Endothelial cell of umbilical vein (primary cell): ENCODE measurements at regions not wholly inside any gene's neighbourhood (a gene's known extent, or its start where the extent isn't known, plus 50 kb on each side); places are given as distances from the start of the nearest gene placed in this dataset.

ENCODE experiments used
- CTCF ChIP-seq, 2 donors: IDR thresholded peaks; 1 replicate in 1 of 2; 2 replicates in 1 of 2; pipeline ENCODE4 v1.5.1; 2011; ENCODE audit warnings: low read length in 2 of 2, mild to moderate bottlenecking in 2 of 2, moderate library complexity in 2 of 2, control low read depth in 1 of 2, inconsistent platforms in 1 of 2, low read depth in 1 of 2; ENCODE audit not compliant: insufficient read depth in 1 of 2; ENCODE audit errors: extremely low read depth in 1 of 2
- EZH2 ChIP-seq: IDR thresholded peaks from 2 replicates; pipeline ENCODE4 v1.6.1; 2012; ENCODE audit warnings: borderline replicate concordance, low read depth, mild to moderate bottlenecking, moderate library complexity, low read length, inconsistent platforms; ENCODE audit not compliant: severe bottlenecking
- GATA2 ChIP-seq: IDR thresholded peaks from 2 replicates; pipeline ENCODE4 v1.7.0; 2011; ENCODE audit warnings: low read depth, mild to moderate bottlenecking, moderate library complexity, mixed read lengths, low read length; ENCODE audit not compliant: insufficient read length, insufficient read depth
- JUN ChIP-seq: IDR thresholded peaks from 2 replicates; pipeline ENCODE4 v1.6.1; 2011; ENCODE audit warnings: borderline replicate concordance, low read depth; ENCODE audit not compliant: insufficient read length, insufficient read depth
- POLR2A ChIP-seq: IDR thresholded peaks from 2 replicates; pipeline ENCODE4 v1.6.1; 2012; ENCODE audit warnings: low read depth, mild to moderate bottlenecking, control low read depth, low read length
- POLR2AphosphoS5 ChIP-seq: IDR thresholded peaks from 2 replicates; pipeline ENCODE4 v1.6.1; 2012; ENCODE audit warnings: low read depth, mild to moderate bottlenecking, control low read depth, low read length, moderate library complexity; ENCODE audit not compliant: insufficient read depth
- TF ChIP-seq, protein P1 (sequence below): IDR thresholded peaks from 2 replicates; pipeline ENCODE4 v1.6.1; 2011; ENCODE audit not compliant: insufficient read depth, insufficient read length

DNA sequence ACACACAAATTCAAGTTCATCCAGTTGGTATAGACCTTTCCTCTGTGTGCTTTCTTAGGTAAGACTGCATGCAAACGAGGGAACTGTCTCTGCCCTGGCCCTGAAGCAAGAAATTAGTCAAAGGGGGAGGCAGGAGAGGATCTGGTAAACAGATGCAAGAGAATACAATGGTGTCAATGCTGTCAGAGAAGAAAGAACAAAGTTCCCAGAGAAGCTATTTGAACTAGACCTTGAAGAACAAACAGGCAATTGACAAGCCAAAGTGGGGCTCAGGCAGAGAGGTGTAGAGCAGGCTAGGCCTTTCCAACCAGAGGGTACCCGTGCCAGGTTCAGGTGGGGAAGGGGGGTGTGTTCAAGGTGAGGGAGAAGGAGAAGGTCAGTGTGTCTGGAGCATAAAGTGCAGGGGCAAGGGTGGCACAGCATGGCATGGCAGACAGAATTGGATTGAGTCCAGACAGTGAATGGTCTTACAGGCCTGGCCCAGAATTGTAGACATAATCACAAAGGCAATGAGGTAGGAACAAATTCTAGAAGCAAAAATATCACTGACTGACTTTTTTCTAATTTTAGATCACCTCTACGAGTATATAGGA lies 95.0 kb upstream of the STARD13 start:
- no peak for TF ChIP-seq POLR2A
- TF ChIP-seq EZH2: no peak
- no peak for TF ChIP-seq CTCF (IDR thresholded peaks at IDR 0.05; ENCODE audit: extremely low read depth in 1 of 2, insufficient read depth in 1 of 2, low read depth in 1 of 2, low read length in 2 of 2)
- no peak for TF ChIP-seq GATA2
- no peak for TF ChIP-seq JUN
- TF ChIP-seq, protein P1, sequence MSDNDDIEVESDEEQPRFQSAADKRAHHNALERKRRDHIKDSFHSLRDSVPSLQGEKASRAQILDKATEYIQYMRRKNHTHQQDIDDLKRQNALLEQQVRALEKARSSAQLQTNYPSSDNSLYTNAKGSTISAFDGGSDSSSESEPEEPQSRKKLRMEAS: no peak
- no peak for TF ChIP-seq POLR2AphosphoS5
